HL-60 (cell line): ENCODE measurements at regions not wholly inside any gene's neighbourhood (a gene's known extent, or its start where the extent isn't known, plus 50 kb on each side); places are given as distances from the start of the nearest gene placed in this dataset.

Experiments
- DNase-seq, 2 experiments: peaks; one replicate each; pipeline ENCODE4 v3.0.0-alpha.2; 2010 to 2020; ENCODE audit warnings: low read depth in 1 of 2, low spot score in 1 of 2
- H3K27ac ChIP-seq: fragments of 250-450 bp; sonication (Bioruptor Pico); replicated peaks from 2 replicates; pipeline ENCODE4 v1.5.1; 2020; ENCODE audit warnings: mild to moderate bottlenecking, moderate library complexity
- H3K27me3 ChIP-seq: fragments of 250-450 bp; sonication (Bioruptor Pico); 2 replicates; pipeline ENCODE4 v1.5.1; 2021; ENCODE audit warnings: mild to moderate bottlenecking, moderate library complexity; ENCODE audit not compliant: insufficient read depth, poor library complexity, severe bottlenecking
- H3K4me3 ChIP-seq: replicated peaks from 2 replicates; pipeline ENCODE4 v1.5.1; 2011; ENCODE audit warnings: mild to moderate bottlenecking, control low read depth, low read length; ENCODE audit not compliant: insufficient read depth
- CTCF ChIP-seq: IDR thresholded peaks from one replicate; pipeline ENCODE4 v1.5.1; 2011; ENCODE audit warnings: low read length, control low read depth, inconsistent platforms; ENCODE audit not compliant: insufficient read depth
- GABPA ChIP-seq: IDR thresholded peaks from 2 replicates; pipeline ENCODE4 v1.6.1; 2012; ENCODE audit warnings: low read depth
- POLR2AphosphoS5 ChIP-seq: IDR thresholded peaks from 2 replicates; pipeline ENCODE4 v1.6.1; 2012; ENCODE audit warnings: low read depth
- REST ChIP-seq: IDR thresholded peaks from 2 replicates; pipeline ENCODE4 v1.6.1; 2012; ENCODE audit warnings: low read depth; ENCODE audit not compliant: insufficient replicate concordance
- SPI1 ChIP-seq: IDR thresholded peaks from 2 replicates; pipeline ENCODE4 v1.6.1; 2012; ENCODE audit warnings: low read depth, mild to moderate bottlenecking, borderline replicate concordance

DNA sequence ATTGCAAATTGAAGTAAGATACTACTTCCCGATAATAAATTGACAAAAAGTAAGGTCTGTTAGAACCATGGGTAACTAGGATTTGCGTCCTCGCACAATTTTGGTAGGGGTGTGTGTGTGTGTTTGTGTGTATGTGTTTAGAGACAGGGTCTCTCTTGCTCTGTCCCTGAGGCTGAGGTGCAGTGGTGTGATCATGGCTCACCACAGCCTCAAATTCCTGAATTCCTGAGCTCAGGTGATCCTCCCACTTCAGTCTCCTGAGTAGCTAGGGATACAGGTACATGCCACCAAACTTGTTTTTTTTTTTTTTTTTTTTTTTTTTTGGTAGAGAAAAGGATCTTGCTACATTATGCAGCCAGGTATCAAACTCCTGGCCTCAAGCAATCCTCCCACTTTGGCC is 209.2 kb upstream of the ESRRG start:
- DNase-seq = no peak
- no peak for TF ChIP-seq CTCF
- no peak for TF ChIP-seq REST
- TF ChIP-seq POLR2AphosphoS5 = no peak
- no peak for TF ChIP-seq SPI1
- TF ChIP-seq GABPA = no peak
- H3K4me3 ChIP-seq = no peak overlapping the region
- no peak overlapping the region for H3K27ac ChIP-seq
- H3K27me3 ChIP-seq = no peaks in the 10 kb centered on the region

DNA sequence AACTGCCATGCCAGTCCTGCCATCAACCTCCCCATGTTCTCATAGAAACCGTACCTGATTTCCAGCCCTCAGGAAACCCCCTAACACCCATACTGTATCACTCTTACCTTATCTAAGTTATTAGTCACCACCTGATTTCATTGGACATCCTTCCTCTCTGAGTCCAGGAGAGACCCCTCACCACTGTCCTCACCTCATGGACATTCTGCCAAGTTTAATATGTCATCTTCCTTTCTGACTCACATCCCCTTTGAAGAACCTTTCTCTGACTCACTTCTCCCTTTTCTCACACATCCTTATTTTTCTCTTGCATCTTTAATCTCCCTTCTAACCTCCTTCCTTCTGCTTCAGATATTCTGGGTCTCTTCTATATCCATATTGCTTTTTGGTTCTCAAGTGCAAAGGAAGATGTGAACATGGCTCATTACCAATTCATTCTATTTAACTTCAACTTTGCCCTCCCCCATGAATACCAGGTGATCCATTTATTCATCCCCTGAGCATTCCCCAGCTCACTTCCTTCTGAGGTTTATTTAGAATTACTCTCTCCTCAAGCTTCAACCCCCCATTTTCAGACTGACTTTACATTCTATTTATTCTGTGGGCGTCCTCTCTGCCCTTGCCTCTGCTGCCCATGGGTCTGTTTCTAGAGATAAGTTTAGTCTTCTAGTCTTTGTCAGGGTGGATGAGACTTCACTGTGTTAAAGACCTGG is 206.8 kb upstream of the ESRRG start:
- Histone ChIP-seq H3K27me3 (no peaks in the 10 kb centered on the region), H3K27ac (no peak overlapping the region), H3K4me3 (no peak overlapping the region)
- TF ChIP-seq REST = no peak
- TF ChIP-seq POLR2AphosphoS5 = no peak
- TF ChIP-seq CTCF = no peak
- TF ChIP-seq SPI1 = no peak
- TF ChIP-seq GABPA = no peak
- DNase-seq = no peak

DNA sequence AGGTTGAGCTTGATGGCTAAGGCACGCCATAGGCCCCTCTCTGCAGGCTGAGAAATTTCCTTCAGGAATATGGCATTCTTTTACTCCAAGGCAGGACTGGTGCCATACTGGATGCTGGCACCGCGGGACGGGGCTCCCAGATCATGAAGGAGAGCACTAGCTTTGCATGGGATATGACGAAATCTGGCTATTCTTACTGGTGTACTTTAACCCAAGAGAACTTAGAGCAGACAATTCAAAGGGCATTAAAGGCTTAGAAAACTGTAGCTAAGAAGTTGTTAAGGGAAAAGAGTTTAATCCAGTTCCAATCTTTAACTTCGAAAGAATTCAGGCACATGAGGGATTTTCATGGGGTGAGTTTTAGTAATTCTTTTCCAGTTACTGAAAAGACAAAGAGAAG is 204.4 kb upstream of the ESRRG start:
- DNase-seq = no peak
- no peaks in the 10 kb centered on the region for H3K27me3 ChIP-seq
- no peak overlapping the region for H3K27ac ChIP-seq
- no peak for TF ChIP-seq POLR2AphosphoS5
- TF ChIP-seq CTCF = no peak
- no peak for TF ChIP-seq SPI1
- no peak for TF ChIP-seq GABPA
- TF ChIP-seq REST = no peak
- no peak overlapping the region for H3K4me3 ChIP-seq
